Tibial artery (tissue), 4 donors: ENCODE measurements at regions not wholly inside any gene's neighbourhood (a gene's known extent, or its start where the extent isn't known, plus 50 kb on each side); places are given as distances from the start of the nearest gene placed in this dataset.

Experiments
- DNase-seq, 2 donors: peaks; one replicate each; pipeline ENCODE4 v3.0.0-alpha.2; 2019
- H3K27ac ChIP-seq, 2 donors: fragments of 200-600 bp; sonication (generic) in 1 of 2; 1 replicate in 1 of 2; 2 replicates in 1 of 2; pipeline ENCODE4 v1.5.1; 2018 to 2019; ENCODE audit warnings: mild to moderate bottlenecking in 1 of 2
- H3K27me3 ChIP-seq, 2 donors: fragments of 200-600 bp; sonication (generic) in 1 of 2; one replicate each; pipeline versions ENCODE4 v1.5.1 to v1.6.0; 2016 to 2019
- H3K36me3 ChIP-seq, 3 donors: fragments of 200-600 bp; sonication (generic) in 2 of 3; one replicate each; pipeline ENCODE4 v1.5.1; 2016 to 2019; ENCODE audit warnings: mild to moderate bottlenecking in 2 of 3
- H3K4me1 ChIP-seq, 4 donors: fragments of 200-600 bp; sonication (generic) in 2 of 4; 1 replicate in 3 of 4; 2 replicates in 1 of 4; pipeline ENCODE4 v1.5.1; 2016 to 2019
- H3K4me3 ChIP-seq, 2 donors: fragments of 200-600 bp; sonication (generic) in 1 of 2; 1 replicate in 1 of 2; 2 replicates in 1 of 2; pipeline ENCODE4 v1.5.1; 2018 to 2019; ENCODE audit warnings: mild to moderate bottlenecking in 2 of 2
- H3K9me3 ChIP-seq, 3 donors: fragments of 200-600 bp; sonication (generic) in 1 of 3; one replicate each; pipeline ENCODE4 v1.5.1; 2016 to 2019
- intact Hi-C: fragments of 100-400 bp; cut with DNase I; formaldehyde crosslinking; loops from one replicate; pipeline ENCODE4 v1.15.0; 2023; ENCODE audit warnings: low total_unique reads
- TF ChIP-seq, protein P1 (sequence below), 2 experiments: fragments of 200-600 bp in 1 of 2; fragments of 450-650 bp in 1 of 2; IDR thresholded peaks; one replicate each; pipeline ENCODE4 v1.5.1; 2017 to 2019; ENCODE audit warnings: antibody characterized with exemption in 2 of 2, mild to moderate bottlenecking in 1 of 2, moderate library complexity in 1 of 2

DNA sequence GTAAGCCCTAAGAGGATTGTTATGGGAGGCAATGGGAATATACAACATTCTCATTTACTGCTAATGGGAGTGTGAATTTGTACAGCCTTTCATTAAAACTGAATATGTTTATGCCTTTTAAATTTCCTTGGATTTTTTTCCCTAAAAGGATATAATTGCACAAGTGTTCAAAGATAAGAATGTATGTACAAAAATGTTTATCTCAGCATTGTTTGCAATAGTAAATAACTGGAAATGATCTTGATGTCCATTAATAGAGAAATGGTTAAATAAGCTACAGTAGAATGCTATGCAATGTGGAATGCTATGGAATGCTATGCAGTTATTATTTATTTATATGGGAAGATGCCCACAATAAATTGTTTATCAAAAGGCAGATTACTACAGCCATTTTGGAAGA, 62.5 kb upstream of the SLC38A2 start:
- no peak overlapping the region for H3K4me3 ChIP-seq
- no peak overlapping the region for H3K27ac ChIP-seq
- no peaks in the 10 kb centered on the region for H3K36me3 ChIP-seq
- intact Hi-C loops = no loop called here
- peaks cover 0 to 56% (median 19%) of the 10 kb centered on the region in 4 donors for H3K4me1 ChIP-seq
- no peak for DNase-seq
- H3K27me3 ChIP-seq = no peaks in the 10 kb centered on the region
- H3K9me3 ChIP-seq = no peaks in the 10 kb centered on the region
- TF ChIP-seq, protein P1, sequence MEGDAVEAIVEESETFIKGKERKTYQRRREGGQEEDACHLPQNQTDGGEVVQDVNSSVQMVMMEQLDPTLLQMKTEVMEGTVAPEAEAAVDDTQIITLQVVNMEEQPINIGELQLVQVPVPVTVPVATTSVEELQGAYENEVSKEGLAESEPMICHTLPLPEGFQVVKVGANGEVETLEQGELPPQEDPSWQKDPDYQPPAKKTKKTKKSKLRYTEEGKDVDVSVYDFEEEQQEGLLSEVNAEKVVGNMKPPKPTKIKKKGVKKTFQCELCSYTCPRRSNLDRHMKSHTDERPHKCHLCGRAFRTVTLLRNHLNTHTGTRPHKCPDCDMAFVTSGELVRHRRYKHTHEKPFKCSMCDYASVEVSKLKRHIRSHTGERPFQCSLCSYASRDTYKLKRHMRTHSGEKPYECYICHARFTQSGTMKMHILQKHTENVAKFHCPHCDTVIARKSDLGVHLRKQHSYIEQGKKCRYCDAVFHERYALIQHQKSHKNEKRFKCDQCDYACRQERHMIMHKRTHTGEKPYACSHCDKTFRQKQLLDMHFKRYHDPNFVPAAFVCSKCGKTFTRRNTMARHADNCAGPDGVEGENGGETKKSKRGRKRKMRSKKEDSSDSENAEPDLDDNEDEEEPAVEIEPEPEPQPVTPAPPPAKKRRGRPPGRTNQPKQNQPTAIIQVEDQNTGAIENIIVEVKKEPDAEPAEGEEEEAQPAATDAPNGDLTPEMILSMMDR (IDR thresholded peaks at IDR 0.05) = no peak

DNA sequence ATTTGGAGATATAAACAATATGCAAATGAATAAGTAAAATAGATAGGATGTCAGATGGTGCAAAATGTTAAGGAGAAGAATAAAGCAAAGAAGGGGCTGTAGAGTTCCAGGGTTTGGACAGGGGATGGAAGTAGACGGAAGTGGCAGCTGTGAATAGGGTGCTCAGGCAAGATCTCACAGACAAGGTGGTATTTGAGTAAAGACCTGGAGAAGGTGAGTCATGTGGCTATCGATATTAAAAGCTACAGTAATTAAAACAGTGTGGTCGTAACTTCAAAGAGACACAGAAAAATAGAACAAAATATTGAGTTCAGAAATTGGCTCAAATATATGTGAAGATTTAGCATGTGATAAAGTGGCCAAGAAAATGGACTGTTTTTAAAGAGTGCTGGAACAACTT, 61.3 kb upstream of the SLC38A2 start:
- H3K4me3 ChIP-seq = no peak overlapping the region
- H3K4me1 ChIP-seq = peaks cover 0 to 52% (median 20%) of the 10 kb centered on the region in 4 donors
- TF ChIP-seq, protein P1 (IDR thresholded peaks at IDR 0.05) = no peak
- no peak overlapping the region for H3K27ac ChIP-seq
- H3K27me3 ChIP-seq = no peaks in the 10 kb centered on the region
- H3K9me3 ChIP-seq = no peaks in the 10 kb centered on the region
- intact Hi-C loops = no loop called here
- no peaks in the 10 kb centered on the region for H3K36me3 ChIP-seq
- no peak for DNase-seq

DNA sequence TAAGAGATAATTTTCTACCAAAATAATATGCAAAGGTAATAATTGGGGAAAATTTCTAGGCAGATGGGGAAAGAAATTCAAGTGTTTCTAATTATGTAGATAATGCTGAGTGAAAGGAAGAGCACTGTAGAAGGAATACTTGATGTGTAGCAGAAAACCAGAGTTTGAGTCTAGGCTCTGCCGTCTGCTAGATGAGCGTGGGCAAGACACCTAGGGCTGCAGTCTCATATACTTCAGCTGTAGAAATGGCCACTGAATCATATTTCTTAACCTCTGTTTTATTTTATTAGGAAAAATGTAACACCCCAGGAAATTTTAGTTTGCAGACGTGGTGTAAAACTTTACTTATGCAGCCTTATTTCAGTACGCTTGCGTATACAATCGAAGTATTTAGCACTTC, 59.8 kb upstream of the SLC38A2 start:
- Histone ChIP-seq H3K27ac (peak overlapping the region in 1 of 2 donors; percentile 47), H3K4me3 (no peak overlapping the region), H3K36me3 (no peaks in the 10 kb centered on the region), H3K4me1 (peaks cover 0 to 37% (median 17%) of the 10 kb centered on the region in 4 donors), H3K9me3 (no peaks in the 10 kb centered on the region), H3K27me3 (no peaks in the 10 kb centered on the region)
- TF ChIP-seq, protein P1 (IDR thresholded peaks at IDR 0.05) = no peak
- intact Hi-C loops = no loop called here
- no peak for DNase-seq

DNA sequence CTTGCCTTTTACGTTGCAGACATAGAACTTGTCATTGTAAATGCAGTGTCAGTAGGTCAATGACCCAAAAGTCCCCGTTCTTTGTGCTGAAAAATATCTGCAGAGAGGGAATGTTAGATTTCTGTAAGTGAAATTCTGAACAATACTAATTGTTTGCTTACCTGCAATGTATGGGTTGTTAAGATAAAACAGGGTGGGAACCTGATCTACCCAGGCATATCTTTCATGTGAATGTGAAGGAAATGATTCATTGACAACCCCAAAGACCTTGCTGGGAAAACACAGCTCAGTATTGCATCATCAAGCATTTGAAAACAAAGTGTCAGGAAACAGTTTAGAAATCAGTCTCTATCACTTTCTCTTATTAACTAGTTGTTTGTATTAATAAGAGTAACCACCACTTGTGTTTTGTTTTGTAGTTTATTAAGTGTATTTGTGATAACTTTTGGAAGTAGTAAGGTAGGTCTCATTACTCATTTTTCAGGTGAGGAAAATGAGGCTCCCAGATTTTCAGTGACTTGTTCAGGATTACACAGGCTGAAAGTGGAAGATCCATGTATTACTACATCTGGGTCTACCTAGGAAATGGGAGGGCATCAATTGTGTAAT, 57.9 kb upstream of the SLC38A2 start:
- intact Hi-C loops = no loop called here
- no peak overlapping the region for H3K4me3 ChIP-seq
- H3K9me3 ChIP-seq = no peaks in the 10 kb centered on the region
- peak overlapping the region in 1 of 2 donors; percentile 47 for H3K27ac ChIP-seq
- H3K27me3 ChIP-seq = no peaks in the 10 kb centered on the region
- DNase-seq = no peak
- peaks cover 0 to 32% (median 17%) of the 10 kb centered on the region in 4 donors for H3K4me1 ChIP-seq
- no peaks in the 10 kb centered on the region for H3K36me3 ChIP-seq
- TF ChIP-seq, protein P1 (IDR thresholded peaks at IDR 0.05) = no peak
